Vagina (tissue), 2 donors: ENCODE measurements at regions not wholly inside any gene's neighbourhood (a gene's known extent, or its start where the extent isn't known, plus 50 kb on each side); places are given as distances from the start of the nearest gene placed in this dataset.

ENCODE experiments used
- DNase-seq, 2 donors: peaks; one replicate each; pipeline ENCODE4 v3.0.0-alpha.2; 2017; ENCODE audit errors: extremely low spot score in 2 of 2
- H3K27ac ChIP-seq: fragments of 200-600 bp; sonication (generic); one replicate; pipeline ENCODE4 v1.5.1; 2019
- H3K27me3 ChIP-seq: fragments of 200-600 bp; sonication (generic); one replicate; pipeline ENCODE4 v1.5.1; 2019
- H3K36me3 ChIP-seq, 2 donors: fragments of 200-600 bp; sonication (generic); one replicate each; pipeline ENCODE4 v1.5.1; 2017 to 2019
- H3K4me1 ChIP-seq: fragments of 200-600 bp; sonication (generic); one replicate; pipeline ENCODE4 v1.5.1; 2019
- H3K4me3 ChIP-seq, 2 donors: fragments of 200-600 bp; sonication (generic); 1 replicate in 1 of 2; 2 replicates in 1 of 2; pipeline ENCODE4 v1.5.1; 2016 to 2019
- H3K9me3 ChIP-seq: fragments of 200-600 bp; sonication (generic); one replicate; pipeline ENCODE4 v1.5.1; 2019
- CTCF ChIP-seq, 3 experiments: fragments of 450-650 bp in 2 of 3; fragments of 200-600 bp in 1 of 3; sonication (generic) in 1 of 3; IDR thresholded peaks; one replicate each; pipeline ENCODE4 v1.5.1; 2017 to 2019; ENCODE audit warnings: antibody characterized with exemption in 3 of 3, mild to moderate bottlenecking in 2 of 3, moderate library complexity in 2 of 3
- POLR2A ChIP-seq, 2 donors: fragments of 450-650 bp; IDR thresholded peaks; one replicate each; pipeline ENCODE4 v1.6.1; 2017; ENCODE audit warnings: antibody characterized with exemption in 2 of 2, mild to moderate bottlenecking in 2 of 2, moderate library complexity in 2 of 2
- POLR2AphosphoS5 ChIP-seq, 2 donors: sonication (generic); formaldehyde crosslinking; IDR thresholded peaks; one replicate each; pipeline ENCODE4 v1.9.0; 2017; ENCODE audit warnings: antibody characterized with exemption in 2 of 2, mild to moderate bottlenecking in 2 of 2, low read depth in 1 of 2; ENCODE audit not compliant: insufficient read depth in 1 of 2
- intact Hi-C: fragments of 100-400 bp; cut with DNase I; formaldehyde crosslinking; loops from one replicate; pipeline ENCODE4 v1.15.1; 2023

GRCh38 chr5:88051148-88051547, 217.5 kb downstream of the TMEM161B start:
- no peaks in the 10 kb centered on the region for H3K27me3 ChIP-seq
- H3K4me1 ChIP-seq, result no peaks in the 10 kb centered on the region
- no peaks in the 10 kb centered on the region for H3K9me3 ChIP-seq
- no peaks in the 10 kb centered on the region for H3K36me3 ChIP-seq
- intact Hi-C loops, result no loop called here
- DNase-seq, result no peak
- H3K4me3 ChIP-seq, result no peak overlapping the region
- TF ChIP-seq POLR2AphosphoS5 (IDR thresholded peaks at IDR 0.05; ENCODE audit: insufficient read depth in 1 of 2, low read depth in 1 of 2) (no peak), CTCF (IDR thresholded peaks at IDR 0.05) (no peak), POLR2A (IDR thresholded peaks at IDR 0.05) (no peak)
- no peak overlapping the region for H3K27ac ChIP-seq

- no peak overlapping the region for H3K27ac ChIP-seq
- no peaks in the 10 kb centered on the region for H3K9me3 ChIP-seq
- DNase-seq, result no peak
- H3K4me1 ChIP-seq, result no peaks in the 10 kb centered on the region
- no peaks in the 10 kb centered on the region for H3K36me3 ChIP-seq
- no peak overlapping the region for H3K4me3 ChIP-seq
- TF ChIP-seq POLR2A (IDR thresholded peaks at IDR 0.05), result no peak
- no peak for TF ChIP-seq POLR2AphosphoS5 (IDR thresholded peaks at IDR 0.05; ENCODE audit: insufficient read depth in 1 of 2, low read depth in 1 of 2)
- TF ChIP-seq CTCF (IDR thresholded peaks at IDR 0.05), result no peak
- intact Hi-C loops, result no loop called here
- H3K27me3 ChIP-seq, result no peaks in the 10 kb centered on the region
Observed at GRCh38 chr5:88049737-88050136, 218.9 kb downstream of the TMEM161B start.

- no peak for TF ChIP-seq POLR2AphosphoS5 (IDR thresholded peaks at IDR 0.05; ENCODE audit: insufficient read depth in 1 of 2, low read depth in 1 of 2)
- TF ChIP-seq CTCF (IDR thresholded peaks at IDR 0.05), result no peak
- TF ChIP-seq POLR2A (IDR thresholded peaks at IDR 0.05), result no peak
- H3K4me3 ChIP-seq, result no peak overlapping the region
- no peak for DNase-seq
- no peaks in the 10 kb centered on the region for H3K27me3 ChIP-seq
- no peak overlapping the region for H3K27ac ChIP-seq
- no peaks in the 10 kb centered on the region for H3K9me3 ChIP-seq
- intact Hi-C loops, result no loop called here
- H3K36me3 ChIP-seq, result no peaks in the 10 kb centered on the region
- H3K4me1 ChIP-seq, result no peaks in the 10 kb centered on the region
Observed at GRCh38 chr5:88049156-88049555, 219.5 kb downstream of the TMEM161B start.

- Histone ChIP-seq H3K4me1 (no peaks in the 10 kb centered on the region), H3K27ac (no peak overlapping the region), H3K9me3 (no peaks in the 10 kb centered on the region), H3K36me3 (no peaks in the 10 kb centered on the region), H3K27me3 (no peaks in the 10 kb centered on the region), H3K4me3 (no peak overlapping the region)
- intact Hi-C loops, result no loop called here
- TF ChIP-seq POLR2AphosphoS5 (IDR thresholded peaks at IDR 0.05; ENCODE audit: insufficient read depth in 1 of 2, low read depth in 1 of 2) (no peak), CTCF (IDR thresholded peaks at IDR 0.05) (no peak), POLR2A (IDR thresholded peaks at IDR 0.05) (no peak)
- DNase-seq, result no peak
Observed at GRCh38 chr5:88045931-88046461, 222.6 kb downstream of the TMEM161B start.

GRCh38 chr5:88045165-88045564, 223.5 kb downstream of the TMEM161B start:
- no peaks in the 10 kb centered on the region for H3K9me3 ChIP-seq
- H3K36me3 ChIP-seq, result no peaks in the 10 kb centered on the region
- no peak overlapping the region for H3K4me3 ChIP-seq
- H3K27ac ChIP-seq, result no peak overlapping the region
- TF ChIP-seq POLR2A (IDR thresholded peaks at IDR 0.05), result no peak
- no peak for TF ChIP-seq CTCF (IDR thresholded peaks at IDR 0.05)
- TF ChIP-seq POLR2AphosphoS5 (IDR thresholded peaks at IDR 0.05; ENCODE audit: insufficient read depth in 1 of 2, low read depth in 1 of 2), result no peak
- no peaks in the 10 kb centered on the region for H3K4me1 ChIP-seq
- no peak for DNase-seq
- intact Hi-C loops, result no loop called here
- H3K27me3 ChIP-seq, result no peaks in the 10 kb centered on the region
